NCI-H2107 treated with DMSO at 0.1 percent for 48 hours (cell line): ENCODE measurements at regions not wholly inside any gene's neighbourhood (a gene's known extent, or its start where the extent isn't known, plus 50 kb on each side); places are given as distances from the start of the nearest gene placed in this dataset.

ENCODE experiments used
- DNase-seq: peaks from one replicate; lab custom pipeline; 2025; ENCODE audit not compliant: unreplicated experiment; lab: John Stamatoyannopoulos, UW

GRCh38 chr3:153714588-153715290, 406.5 kb upstream of the ARHGEF26 start:
- no peak for DNase-seq

GRCh38 chr3:153722157-153722556, 399.0 kb upstream of the ARHGEF26 start:
- DNase-seq: no peak

DNA sequence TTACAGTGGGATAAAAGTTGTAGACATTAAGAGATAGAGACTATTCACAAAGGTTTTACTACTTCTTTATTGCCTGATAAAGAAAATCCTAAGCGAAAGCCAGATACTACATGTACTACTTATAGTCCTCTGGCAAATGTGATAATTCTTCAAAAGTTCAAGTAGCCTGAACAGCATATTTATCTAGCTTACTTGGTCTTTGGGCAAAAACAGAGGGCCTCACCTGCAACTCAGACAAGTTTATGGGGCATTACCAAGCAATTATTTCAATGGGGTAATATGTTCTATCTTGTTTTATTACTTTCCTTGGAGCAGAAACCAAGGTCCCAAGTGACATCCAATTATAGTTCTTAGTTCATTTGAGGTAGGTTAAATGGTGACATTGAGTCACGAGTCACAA, 390.1 kb upstream of the ARHGEF26 start:
- DNase-seq: no peak

- DNase-seq: no peak
Observed at GRCh38 chr3:153734777-153735551, 386.2 kb upstream of the ARHGEF26 start.

GRCh38 chr3:153740109-153740508, 381.1 kb upstream of the ARHGEF26 start:
- no peak for DNase-seq

- no peak for DNase-seq
Observed at GRCh38 chr3:153744889-153745288, 376.3 kb upstream of the ARHGEF26 start.

GRCh38 chr3:153746211-153746610, 375.0 kb upstream of the ARHGEF26 start:
- no peak for DNase-seq

- DNase-seq: no peak
Observed at GRCh38 chr3:153749070-153749610, 372.1 kb upstream of the ARHGEF26 start.

DNA sequence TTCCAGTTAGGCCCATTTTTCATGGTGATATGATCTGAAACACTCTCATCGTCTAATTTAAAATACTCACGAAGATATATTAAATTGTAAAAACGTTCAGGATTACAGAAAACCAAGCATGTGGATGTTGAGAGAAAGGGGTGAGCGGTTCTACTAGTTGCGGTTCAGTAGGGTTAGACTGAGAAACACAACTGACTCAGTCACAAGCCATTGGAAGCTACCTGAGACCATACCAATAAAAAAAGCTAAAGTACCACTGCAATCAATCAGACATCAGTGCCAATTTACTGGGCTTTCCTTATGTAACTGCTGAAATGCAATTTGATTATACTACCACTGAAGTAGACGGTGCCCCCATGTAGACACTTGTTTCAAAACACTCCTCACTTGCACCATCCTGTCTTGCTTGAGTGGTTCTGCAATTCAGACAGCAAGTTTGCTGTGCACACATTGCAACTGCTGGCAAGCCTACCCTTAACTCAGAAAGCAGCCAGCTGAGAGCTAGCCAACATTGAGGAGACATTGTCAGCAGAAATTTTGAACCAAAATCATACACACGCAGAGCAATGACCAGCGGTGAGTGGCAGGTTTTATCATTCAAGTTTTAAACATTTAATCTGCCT, 368.7 kb upstream of the ARHGEF26 start:
- DNase-seq: no peak

DNA sequence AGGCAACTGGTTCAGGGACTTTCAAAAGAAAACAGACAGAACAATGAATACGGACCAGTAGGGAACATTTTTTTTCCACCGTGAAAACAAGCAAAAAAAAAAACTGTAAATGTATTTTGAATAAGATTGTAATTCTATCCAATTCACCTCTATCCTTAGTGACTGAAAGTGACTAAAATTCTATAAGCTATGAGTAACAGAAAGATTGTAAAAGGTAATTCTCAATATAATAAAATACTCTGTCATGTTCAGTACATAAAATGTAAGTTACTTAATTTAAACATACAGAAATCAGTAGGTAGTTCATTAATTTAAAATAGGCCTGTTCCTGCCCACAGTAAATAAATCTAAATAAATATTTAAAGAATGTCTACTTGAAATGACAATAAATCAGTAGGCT, 368.2 kb upstream of the ARHGEF26 start:
- no peak for DNase-seq

- no peak for DNase-seq
Observed at GRCh38 chr3:153756816-153757215, 364.4 kb upstream of the ARHGEF26 start.

DNA sequence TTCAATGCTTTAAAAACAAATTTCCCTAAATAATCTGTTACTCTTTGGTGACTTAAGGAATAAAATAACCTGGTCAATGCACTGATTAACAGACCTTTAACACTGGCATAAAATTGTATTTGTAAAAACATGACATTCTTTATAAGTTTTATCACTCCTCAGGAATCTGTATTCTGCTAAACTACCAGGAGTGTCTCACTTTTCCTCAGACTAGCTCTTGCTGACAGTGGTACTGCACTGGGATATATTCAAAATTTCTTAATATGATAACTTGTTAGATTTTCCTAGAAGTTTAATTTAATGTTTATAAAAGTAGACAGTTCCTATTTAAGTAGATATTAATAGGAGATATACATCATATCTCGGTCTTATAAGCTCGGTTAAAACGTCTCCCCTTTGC, 363.4 kb upstream of the ARHGEF26 start:
- DNase-seq: no peak

DNA sequence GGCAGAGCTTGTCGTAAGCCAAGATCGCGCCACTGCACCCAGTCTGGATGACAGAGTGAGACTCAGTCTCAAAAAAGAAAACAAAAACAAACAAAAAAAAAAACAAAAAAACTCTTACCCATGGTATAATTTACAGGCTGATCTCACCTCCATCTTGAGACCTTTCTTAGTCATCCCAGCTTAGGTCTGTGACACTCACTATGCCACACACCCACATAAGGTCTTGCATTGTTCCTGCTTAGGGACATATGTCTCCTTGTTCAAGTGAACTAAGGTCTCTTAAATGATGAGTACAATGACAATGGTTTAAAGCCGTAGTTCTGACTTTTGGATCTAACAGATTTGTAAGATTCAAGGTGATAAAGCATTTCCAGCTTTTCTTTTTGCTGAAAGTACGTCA, 360.2 kb upstream of the ARHGEF26 start:
- no peak for DNase-seq

DNA sequence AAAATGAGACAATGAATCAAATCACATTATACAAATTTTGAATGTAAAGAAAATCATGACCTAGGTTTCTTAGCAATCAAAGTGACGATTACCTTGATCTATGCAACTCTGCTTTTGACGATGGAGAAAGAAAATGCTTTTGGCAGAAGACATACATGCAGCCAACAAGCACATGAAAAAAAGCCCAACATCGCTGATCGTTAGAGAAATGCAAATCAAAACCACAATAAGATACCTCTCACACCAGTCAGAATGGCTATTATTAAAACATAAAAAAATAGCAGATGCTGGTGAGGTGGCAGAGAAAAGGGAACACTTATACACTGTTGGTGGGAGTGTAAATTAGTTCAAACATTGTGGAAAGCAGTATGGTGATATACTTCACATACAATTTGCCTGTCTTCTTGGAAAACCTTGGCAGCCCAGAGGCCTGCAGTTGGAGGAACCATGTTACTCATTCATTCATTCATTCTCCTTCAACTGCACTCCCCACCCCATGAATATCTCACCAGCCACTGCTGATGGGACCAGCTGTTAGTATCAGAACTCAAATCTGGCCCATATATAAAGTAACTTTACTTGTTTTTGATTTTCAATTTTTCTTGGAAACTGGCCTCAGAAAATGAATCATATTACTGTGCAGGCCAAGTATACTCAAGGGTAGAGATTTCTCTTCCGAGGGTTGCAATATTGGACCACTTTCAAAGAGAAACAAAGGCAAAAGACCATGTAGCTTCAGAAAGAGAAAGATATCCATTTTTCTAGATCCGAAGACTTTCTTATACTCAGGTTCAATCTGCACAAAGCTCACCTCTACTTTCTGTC, 358.6 kb upstream of the ARHGEF26 start:
- DNase-seq: no peak

DNA sequence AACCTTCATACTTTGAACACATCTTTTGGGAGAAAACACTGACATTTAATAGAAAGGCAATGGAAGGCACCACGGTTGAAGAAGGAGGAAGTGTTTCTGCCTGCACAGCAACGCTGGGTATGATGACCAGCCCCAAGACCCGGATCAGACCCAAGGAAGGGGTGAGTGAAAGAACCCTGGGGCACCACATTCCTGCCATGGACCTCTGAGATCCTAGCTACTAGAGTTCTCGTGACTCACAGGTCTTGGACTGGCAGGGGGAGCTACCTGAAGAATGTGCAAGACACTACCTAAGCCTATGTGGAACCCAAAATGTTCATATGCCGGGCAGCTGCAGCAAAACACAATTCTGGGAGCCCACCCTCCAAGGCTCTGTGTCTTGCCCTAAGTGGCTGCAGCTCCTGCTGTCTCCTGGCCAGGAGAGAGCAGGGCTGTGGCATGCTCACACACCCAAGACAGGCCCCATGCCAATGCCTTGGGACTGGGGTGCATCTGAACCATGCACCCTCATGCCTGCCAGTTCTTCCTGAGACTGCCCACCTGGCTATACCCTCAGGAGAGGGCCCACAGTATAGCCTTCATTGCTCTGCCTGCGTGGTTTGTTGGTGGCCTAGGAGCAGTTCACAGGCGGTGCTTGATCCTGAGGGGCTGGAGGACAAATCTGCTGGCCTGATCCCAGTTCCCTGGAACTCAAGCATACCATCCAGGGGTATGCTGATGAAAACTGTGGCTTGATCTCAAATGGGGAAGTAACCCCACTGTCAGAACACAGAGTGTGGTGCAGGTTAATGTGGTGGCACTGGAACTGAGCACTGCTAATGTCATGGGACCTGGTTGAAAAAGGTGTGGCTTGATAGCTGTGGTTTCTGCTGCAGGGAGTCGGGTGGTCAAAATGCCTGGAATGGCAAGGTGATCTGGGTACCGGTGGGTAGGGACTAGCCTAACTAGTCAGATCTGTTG, 353.3 kb upstream of the ARHGEF26 start:
- DNase-seq: no peak

DNA sequence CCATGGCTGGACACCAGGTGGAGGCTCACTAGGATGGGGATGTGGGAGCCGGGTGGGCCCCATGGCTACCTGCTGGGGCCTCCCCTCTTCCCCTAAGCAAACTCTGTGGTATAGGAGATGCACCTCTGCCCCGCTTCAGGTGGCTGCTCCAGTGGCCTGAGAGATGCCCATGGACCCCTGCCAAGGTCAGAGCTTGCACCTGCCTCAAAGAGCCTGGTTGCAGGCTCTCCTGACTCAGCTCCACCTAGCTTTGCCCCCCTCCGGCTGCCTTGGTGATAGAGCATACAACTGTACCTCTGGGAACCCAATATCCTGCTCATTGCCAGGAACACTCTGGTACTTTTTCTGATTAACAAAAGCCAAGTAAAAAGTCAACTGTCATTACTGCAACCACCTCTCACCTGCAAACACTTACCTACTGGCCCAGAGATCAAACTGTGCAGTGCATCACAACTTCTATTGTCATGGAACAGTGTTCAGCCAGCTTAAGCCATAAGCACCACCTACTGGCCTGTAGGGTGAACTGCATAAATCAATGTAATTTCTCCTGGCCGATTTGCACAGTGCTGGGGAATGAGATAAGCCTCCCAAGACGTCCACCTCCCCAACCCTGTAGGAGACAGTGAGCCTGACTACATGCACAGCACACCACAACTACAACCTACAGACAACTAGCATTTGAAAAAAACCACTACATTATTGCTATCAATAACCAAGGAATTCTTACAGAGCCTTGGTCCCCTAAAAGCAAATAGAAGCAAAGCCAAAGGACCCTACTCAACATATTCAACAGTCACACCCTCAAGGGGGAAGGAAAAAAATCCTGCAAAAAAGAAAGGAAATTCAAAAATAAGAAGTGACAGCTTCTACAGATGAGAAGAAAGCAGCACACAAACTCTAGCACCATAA, 352.4 kb upstream of the ARHGEF26 start:
- peak; percentile 52 for DNase-seq

DNA sequence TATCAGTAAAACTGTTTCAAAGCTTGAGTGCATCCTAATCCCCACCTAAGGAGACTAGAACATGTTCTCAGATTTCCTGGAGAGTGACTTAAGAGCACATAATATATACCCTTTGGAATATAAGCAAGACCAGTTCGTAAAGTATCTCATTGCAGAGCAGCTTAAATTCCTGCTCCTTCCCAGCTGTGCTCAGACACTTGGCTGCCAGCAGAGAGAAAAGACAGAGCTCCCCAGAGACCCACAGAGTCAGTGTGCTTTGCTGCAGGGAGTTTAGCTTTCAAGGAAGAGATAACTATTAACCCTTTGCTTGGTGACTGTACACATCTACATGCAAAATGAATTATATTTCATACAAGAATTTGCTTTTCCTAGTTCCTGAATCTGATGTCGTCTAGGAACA, 338.1 kb upstream of the ARHGEF26 start:
- peak; percentile 14 for DNase-seq

GRCh38 chr3:153783741-153784480, 337.3 kb upstream of the ARHGEF26 start:
- no peak for DNase-seq
